ENCODE measurements at regions not wholly inside any gene's neighbourhood (a gene's known extent, or its start where the extent isn't known, plus 50 kb on each side); places are given as distances from the start of the nearest gene placed in this dataset.

GRCh38 chr2:173432049-173432754 is 77.5 kb downstream of the CDCA7 start:
- TF ChIP-seq POLR2A (IDR thresholded peaks at IDR 0.05) = no peak
- no peak for TF ChIP-seq CTCF (IDR thresholded peaks at IDR 0.05)
